DMS153 treated with DMSO at 0.1 percent for 48 hours (cell line): ENCODE measurements at regions not wholly inside any gene's neighbourhood (a gene's known extent, or its start where the extent isn't known, plus 50 kb on each side); places are given as distances from the start of the nearest gene placed in this dataset.

Source experiments
- DNase-seq: peaks from one replicate; lab custom pipeline; 2025; ENCODE audit not compliant: unreplicated experiment; lab: John Stamatoyannopoulos, UW

DNA sequence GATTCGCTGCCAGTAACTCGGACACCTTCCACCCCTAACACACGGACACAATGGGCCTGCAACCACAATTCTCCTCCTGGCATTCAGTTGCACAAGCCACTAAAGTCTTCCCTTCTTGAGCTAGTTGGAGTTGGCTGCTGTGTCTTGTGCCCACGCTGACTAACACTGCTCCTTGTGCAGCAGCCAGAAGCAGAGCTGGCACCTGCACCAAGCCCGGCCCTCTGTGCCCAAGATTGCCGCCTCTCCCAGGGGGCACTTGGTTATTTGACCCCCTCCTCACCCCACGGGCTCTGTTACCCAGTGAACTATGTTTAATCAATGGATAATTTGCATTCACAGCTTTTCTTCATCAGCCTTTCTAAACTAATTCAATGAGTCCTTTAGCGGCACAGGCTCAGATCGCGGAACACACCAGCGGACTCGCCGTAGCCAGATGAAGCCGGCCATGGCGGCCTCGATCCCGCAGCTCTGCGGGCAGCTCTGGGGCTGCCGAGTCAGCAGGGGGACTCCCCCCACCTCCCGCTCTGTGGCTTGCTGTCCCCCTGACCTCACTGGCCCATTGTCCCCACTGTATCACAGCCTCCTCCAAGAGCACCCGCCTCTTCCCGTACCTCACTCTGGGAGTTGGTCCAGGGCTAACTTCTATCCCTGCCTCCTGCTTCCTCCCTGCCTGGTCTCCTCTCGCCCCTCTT lies 94.8 kb upstream of the AFDN start:
- DNase-seq = no peak

DNA sequence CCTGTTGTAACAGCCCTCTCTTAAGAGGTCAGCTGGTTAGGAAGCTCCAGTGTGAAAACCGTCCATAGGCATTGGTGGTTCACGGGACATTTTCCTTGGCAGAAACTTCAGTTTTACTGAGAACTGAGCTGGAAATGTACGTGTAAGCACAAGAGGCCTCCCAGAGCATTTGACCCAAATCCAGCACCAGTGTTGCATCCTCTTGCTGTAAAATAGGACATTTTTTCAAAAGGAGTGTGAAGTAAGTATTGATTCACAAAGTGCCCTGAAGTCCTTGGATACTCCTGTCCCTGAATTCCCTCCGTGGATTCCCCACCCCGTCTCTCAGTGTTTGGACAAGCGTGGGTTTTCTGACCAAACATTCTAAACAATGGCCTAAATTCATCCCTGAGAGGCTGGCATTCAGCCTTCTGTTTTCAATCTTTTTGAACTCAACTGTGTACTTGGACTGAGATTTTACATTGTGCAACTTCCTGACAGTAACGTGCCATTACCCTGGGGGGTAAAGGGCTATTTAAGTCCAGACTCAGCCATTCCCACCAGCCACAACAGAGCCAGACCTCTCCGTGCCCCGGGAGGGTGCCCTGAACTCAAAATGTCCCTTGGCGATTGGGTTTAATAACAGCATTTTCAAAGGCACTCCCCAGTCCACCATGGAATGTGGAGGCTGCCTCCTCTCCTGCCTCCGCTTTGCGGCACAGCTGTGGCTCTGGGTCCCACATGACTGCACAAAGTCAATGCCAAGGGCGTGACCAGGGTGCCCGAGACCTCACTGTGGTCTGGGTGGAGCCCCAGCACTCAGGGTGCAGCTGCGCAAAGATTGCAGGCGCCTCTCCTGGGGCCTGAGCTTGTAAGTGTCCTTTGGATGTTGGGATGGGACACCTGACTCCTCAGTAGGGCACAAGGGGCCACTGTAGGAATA lies 92.7 kb upstream of the AFDN start:
- DNase-seq = no peak

DNA sequence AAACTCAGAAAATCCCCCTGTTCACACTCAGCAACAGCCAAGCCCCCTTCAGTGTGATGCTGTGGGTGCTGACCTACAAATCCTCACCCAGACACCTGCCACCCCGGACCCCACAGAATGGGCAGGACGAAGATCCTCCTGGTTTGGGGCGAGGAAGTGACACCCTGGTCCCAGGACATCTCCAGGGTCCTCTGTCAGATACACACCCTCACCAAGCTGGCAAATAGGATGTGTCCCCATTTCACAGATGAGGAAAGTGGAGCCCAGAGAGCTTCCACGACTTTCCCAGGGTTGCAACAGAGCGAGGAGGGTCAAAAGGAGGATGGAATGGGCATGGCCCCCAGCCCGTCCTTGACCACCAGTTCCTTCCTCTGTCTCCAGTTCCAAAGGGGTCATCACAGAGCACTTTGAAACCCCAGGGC lies 92.0 kb upstream of the AFDN start:
- no peak for DNase-seq

DNA sequence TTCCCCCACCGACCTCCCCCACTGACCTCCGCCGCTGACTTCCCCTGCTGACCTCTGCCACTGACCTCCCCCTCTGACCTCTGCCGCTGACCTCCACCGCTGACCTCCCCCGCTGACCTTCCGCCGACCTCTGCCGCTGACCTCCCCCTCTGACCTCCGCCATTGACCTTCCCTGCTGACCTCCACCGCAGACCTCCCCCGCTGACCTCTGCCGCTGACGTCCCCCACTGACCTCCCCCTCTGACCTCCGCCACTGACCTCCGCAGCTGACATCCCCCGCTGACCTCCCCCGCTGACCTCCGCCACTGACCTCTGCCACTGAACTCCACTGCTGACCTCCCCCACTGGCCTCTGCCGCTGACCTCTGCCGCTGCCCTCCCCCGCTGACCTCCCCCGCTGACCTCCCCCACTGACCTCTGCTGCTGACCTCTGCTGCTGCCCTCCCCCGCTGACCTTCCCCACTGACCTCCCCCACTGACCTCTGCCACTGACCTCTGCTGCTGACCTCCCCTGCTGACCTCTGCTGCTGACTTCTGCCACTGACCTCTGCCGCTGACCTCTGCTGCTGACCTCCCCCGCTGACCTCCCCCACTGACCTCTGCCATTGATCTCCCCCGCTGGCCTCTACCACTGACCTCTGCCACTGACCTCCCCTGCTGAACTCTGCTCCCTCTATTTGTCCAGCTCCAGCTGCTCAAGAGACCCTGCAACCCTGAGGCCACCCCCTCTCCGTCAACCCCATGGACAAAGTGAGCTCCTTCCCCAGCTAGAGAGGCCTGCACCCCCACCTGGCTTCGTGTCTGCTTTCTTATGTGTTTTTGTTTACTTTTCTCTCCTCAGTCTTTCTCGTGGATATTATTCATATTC lies 91.4 kb upstream of the AFDN start:
- DNase-seq = no peak

DNA sequence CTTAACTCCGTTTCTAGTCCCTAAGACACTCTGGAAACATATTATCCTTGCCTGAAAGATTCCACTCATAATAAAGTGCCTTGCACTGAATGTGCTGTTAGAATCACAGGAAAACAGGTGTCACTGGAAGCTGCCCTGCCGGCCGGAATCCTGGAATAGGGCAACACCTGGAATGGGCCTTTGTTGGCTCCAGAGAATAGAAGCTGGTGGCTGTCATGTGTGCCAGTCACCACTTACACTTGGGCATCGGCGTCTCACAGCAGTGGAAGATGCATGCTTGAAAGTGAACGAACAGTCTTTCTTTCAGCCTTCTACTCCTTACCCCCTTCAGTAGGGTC lies 90.8 kb upstream of the AFDN start:
- peak; percentile 9 for DNase-seq

DNA sequence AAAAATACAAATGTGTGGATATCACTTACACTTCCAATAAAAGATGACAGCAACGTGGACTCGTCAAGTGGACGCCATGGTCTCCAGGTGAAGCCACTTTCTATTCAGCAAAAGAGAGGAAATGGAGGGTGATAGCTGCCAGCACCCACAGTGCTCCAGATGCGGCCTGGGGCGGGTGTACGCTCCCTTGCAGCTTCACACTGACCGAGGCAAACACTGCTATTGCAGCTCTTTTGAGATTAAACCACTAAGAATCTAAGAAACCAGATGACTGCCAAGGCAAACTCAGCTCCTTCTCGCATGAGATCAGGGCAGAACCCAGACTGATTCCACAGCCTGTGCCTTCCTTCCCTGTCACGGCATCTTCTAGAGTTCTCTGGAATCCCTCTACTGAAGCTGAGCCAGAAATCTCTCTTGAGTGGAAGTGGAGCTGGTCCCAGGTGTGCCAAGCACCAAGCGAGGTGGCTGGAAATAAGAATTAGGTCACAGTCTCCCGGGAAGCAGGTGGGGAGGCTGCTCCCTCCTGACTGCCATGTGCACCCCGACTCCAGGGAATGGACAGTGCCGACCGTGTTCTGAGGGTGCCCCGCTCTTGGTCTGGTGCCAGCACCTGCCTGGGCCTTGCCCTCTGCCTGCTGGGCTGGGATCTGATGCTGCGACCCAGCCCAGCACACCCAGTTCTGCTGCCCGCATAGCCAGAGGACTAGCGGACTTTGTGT lies 90.1 kb upstream of the AFDN start:
- DNase-seq = no peak

DNA sequence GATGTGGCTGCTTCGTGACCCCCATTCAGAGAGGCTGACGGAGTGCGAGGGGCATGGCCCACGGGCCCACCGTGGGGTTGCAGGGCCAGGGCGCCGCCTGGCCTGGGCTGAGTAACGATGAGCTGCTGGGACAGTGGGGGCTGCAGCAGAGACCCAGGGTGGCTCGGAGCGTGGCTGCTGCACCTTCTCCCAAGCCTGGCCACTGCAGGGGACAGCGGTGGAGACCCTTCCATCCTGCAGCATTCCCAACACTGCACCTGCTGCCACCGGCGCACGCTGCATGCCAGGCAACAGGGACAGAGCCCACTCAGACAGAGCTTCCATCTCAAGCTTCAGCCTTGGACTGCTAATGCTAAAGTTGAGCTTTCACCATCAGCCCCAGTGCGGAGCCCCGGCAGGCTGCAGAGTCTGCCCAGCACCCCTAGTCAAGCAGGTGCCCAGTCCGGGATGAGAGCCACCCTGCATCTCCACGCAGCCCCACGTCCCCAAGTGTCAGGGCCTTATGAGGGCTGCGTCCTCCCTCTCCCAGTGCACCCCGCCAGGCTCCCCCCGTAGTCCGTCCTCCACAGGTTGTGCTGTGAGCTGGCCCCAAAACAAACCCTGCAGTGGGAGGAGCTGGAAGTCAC lies 89.4 kb upstream of the AFDN start:
- DNase-seq = no peak

DNA sequence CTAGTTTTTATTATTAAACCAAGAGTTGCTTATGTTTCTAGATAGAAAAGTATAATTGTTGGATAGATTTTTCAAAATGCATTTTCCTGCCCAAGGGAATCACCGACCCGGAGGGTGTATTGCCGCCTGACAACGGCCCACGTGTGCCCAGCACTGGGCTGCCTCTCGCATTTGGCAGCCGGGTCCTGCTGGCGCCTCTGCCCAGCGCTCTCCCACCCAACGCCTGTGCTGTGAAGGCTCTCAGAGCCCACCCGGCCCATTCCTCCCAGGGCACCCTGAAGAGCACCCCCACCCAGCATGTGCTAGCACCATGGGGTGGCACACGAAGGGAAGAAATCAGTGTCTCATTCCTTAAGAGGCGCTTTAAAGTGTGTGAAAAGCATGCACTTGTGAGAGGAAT lies 88.3 kb upstream of the AFDN start:
- DNase-seq = no peak

DNA sequence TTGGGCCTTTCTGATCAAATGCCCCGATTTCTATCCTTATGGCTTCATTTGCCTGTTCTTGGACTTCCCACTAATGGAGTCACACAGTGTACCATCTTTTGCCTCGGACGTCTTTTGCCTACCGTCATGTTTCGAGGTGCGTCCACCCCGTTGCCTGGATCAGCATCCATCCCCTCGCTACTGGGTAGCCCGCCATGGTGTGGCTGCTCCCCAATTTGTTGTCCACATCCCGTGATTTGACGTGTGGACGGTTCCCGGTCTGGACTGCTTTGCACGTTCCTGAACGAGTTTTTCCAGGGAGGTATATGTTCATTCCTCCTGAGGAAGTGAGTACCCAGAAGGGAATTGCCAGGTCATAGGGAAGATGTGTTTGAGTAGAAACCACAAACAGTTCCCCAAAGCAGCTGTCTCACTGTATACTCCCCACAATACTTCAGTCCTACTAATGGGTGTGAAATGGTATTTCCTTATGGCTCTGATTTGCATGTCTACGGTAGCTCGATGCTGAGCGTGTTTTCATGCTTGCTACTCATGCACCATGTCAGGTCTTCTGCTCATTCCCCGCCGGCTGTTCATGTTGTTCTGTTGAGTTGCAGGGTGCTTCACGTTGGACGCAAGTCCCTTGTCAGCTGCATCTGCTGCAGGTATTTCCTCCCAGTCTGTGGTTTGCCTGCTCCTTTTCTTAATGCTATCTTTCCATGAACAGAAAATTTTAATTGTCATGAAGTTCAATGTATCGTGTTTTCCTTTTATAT lies 86.8 kb upstream of the AFDN start:
- DNase-seq = no peak

DNA sequence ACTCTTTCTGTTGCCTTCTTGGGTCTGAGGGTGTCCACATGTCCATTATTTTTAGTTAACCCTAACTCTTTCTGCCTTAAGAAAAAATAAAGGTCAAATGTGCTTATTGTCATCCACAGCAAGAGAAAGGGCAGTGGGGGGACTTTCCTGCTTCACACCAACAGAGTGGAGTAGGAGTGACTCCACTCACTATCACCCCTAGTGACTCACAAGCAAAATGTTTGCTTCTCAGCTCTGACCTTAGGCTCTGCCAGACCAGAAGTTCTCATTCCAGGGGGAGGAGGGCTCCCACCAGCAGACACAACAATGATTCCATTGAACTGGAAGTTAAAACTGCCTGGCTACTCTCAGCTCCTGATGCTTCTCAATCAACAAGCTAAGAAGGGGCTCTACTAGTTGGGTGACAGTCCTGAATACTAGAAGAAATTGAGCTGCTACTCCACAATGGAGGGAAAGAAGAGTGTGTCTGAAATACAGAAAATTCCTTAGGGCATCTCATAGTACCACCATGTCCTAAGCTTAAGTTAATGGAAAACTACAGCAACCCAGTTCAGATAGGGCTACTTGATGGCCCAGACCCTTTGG lies 83.9 kb upstream of the AFDN start:
- no peak for DNase-seq

DNA sequence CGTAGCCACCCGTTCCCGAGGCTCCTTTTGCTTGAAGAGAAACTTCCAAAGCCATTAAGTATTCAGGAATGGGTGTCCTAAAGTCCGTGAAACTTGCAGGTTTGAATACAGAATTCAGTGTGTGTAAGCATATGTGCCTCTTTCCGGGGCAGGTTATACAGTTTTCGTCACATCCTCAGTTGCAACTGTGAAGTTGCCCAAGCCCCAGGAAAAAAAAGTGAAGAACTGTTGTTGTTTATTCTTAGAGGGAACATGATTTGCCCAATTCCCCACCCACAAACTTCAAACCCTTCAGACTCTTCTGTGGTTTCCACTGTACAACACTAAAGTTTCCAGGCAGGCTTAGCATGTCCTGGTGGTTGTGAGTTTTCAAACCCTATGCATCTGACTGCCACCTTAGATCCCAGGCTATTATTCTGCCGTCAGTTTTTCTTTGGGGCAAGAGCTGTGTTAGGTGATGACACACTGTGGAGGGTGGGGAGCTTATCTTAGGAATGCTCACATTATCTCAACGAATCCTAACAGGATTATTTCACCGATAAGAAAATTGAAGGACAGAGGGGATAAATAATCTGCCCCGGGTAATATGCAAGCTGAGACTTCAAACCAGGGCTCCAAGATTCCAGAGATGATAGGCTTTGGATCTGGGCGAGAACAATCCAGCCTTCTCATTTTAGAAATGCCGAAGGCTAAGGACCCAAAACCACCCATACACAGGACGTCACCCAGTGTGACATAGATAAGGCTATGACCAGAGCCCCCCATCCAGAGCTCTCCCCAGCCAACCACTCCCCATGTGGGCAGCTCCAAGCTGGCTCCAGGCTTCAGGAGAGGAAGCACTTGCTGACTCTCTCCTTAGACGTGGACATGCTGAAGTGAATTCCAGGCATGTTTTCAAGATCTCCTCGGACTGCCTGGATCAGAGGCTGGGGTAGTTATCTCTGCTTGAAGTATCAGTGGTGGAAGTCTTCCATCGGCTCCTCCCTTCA lies 81.7 kb upstream of the AFDN start:
- no peak for DNase-seq

DNA sequence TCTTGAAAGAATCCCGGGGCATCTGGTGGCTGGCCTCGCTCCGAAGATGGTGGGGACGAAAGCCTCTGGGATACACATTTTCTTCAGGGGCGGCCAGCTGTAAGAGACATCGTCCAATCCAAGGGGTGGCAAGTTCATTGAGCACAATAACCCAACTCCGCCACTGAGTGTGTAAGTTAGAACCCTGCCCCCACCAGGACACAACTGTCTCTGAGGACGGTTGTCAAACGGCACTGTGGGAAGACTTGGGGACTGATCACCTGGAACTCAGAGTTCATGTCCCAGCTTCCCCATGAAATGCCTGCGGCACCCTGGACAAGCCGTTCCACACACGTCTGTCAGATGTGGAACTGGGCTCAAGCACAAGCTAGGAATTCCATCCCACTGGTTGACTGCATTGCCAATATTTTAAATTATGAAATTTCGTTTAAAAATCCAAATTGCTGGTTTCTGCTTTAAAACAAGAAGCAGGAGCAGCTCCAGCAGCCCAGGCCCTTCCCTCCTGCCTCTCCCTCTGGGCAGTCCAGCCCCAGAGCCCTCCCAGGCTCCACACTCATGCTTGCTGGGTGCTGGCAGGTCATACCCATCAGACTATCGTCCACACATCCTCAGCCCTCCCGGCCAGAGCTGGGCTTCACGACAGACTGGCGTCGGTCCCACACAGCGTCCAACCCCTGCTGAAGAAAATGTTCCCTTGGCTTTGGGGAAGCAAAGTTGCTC lies 80.9 kb upstream of the AFDN start:
- no peak for DNase-seq

DNA sequence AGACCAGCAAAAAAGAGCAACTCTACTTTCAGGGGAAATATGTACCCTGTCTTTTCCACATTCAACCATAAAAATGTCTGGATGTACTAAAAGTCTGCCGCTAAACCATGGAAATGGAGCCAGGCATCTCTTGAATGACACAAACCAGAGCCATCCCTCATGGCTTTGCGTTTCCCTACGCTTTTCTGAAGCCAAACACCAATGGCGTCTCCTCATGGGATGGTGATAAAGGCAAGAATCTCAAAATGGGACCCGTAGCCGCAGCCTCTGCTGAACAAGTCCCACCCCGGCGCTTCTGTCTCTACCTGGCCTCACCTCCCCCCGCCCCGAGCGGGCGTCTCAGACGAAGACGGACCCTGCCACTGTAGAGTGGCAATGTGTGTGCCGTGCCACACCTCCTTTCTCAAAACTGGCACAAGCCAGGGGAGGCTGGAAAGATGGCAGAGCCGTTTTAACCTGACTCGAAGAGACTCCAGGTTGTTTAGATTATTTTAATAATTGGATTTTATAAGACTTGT lies 80.3 kb upstream of the AFDN start:
- no peak for DNase-seq

DNA sequence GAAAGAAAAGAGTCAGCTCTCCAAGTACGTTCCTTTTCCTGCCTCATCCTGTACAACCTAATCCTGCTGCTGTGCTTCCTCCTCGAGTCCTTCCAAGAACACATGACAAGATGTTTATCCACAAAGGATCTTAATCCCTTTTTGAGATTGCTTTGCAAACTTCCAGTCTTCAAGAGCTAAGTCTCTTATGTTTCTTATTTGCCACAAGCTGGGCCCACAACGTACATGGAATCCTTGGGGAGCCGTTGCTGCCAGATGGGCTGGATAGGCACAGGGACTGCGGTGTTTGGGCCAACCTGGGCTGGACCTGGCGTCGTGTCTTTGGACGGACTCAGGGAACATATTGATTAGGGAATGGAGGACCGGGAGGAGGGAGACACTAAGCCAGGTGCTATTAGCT lies 79.7 kb upstream of the AFDN start:
- no peak for DNase-seq

DNA sequence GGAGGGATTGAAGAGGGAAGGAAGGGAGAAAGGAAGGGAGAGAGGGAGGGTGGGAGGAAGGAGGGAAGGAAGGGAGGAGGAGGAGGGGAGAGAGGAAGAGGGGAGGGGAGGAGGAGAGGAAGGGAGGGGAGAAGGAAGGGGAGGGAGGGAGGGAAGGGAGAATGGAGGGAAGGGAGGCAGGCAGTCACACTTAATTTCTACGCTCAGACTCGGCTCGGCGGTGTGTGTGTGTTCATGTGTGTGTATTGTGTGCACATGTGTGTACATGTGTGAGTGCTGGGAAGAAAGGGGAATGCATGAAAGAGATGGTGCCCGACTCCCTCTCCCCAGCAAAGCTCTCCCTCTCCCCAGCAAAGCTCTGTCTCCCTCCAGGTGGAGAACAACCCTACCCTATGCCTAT lies 79.1 kb upstream of the AFDN start:
- DNase-seq = no peak

DNA sequence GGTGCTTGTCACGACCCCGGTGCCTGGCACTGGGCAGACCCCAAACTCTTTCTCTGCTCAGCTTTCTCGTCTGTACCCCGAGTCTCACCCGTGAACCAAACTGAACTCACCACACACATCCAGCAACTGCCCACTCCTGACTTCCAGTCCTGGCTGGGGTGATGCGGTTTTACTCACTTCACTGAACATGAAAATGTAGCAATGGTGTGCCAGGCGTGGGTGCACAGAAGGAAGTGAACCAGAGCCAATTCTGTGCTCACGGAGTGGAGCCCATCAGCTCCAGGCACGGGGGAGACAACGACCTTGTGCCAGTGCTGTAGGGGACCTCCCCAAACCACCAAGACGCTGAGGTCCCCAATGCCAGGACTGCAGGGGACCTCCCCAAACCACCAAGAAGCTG lies 78.7 kb upstream of the AFDN start:
- DNase-seq = no peak
